B cell (primary cell): ENCODE measurements at regions not wholly inside any gene's neighbourhood (a gene's known extent, or its start where the extent isn't known, plus 50 kb on each side); places are given as distances from the start of the nearest gene placed in this dataset.
"Not testable (repeated sequence)": the region's sequence is repeated elsewhere in the genome, so short reads cannot be mapped to it uniquely, and the experiment has no call there.

Experiments used
- ATAC-seq: fragments of 200-7000 bp; cut with Tn5 transposase; one replicate; pipeline ENCODE4 v1.10.0; 2021; ENCODE audit warnings: low read depth, mild to moderate bottlenecking, moderate number of reproducible peaks, moderate library complexity
- CTCF ChIA-PET: fragments of 350-600 bp; sonication (Branson Sonifier 250); formaldehyde crosslinking; loops from one replicate; lab custom pipeline; 2021; ENCODE audit warnings: antibody characterized with exemption, inconsistent platforms; lab: Charles Lee
- POLR2A ChIA-PET: fragments of 350-600 bp; sonication (Branson Sonifier 250); formaldehyde crosslinking; loops from one replicate; lab custom pipeline; 2021; ENCODE audit warnings: antibody characterized with exemption; lab: Charles Lee
- DNase-seq: peaks from one replicate; pipeline ENCODE4 v3.0.0; 2013
- H2AFZ ChIP-seq: 2 replicates; pipeline ENCODE4 v1.6.1; 2012; ENCODE audit warnings: mild to moderate bottlenecking, low read depth, low read length; ENCODE audit not compliant: insufficient read depth, poor library complexity, severe bottlenecking
- H3K27ac ChIP-seq, 2 donors: 1 replicate in 1 of 2; 2 replicates in 1 of 2; pipeline ENCODE4 v1.5.1; 2012 to 2013; ENCODE audit warnings: low read length in 2 of 2, mild to moderate bottlenecking in 2 of 2, moderate library complexity in 1 of 2
- H3K27me3 ChIP-seq, 4 experiments: fragments of 200-600 bp in 1 of 4; sonication (generic) in 1 of 4; replicated peaks in 1 of 4; 1 replicate in 2 of 4; 2 replicates in 2 of 4; pipeline versions ENCODE4 v1.6.1 to v1.7.0; 2013 to 2016; ENCODE audit warnings: low read length in 3 of 4, mild to moderate bottlenecking in 2 of 4, mixed read lengths in 1 of 4, moderate library complexity in 1 of 4; ENCODE audit not compliant: insufficient read depth in 4 of 4, control insufficient read depth in 3 of 4; ENCODE audit errors: control extremely low read depth in 1 of 4
- H3K36me3 ChIP-seq, 2 experiments: replicated peaks in 1 of 2; 1 replicate in 1 of 2; 2 replicates in 1 of 2; pipeline versions ENCODE4 v1.6.1 to v1.7.1; 2013; ENCODE audit warnings: low read length in 1 of 2; ENCODE audit not compliant: insufficient read depth in 2 of 2, control insufficient read depth in 1 of 2; ENCODE audit errors: control extremely low read depth in 1 of 2, extremely low read depth in 1 of 2
- H3K4me1 ChIP-seq, 2 donors: fragments of 200-600 bp in 1 of 2; sonication (generic) in 1 of 2; 1 replicate in 1 of 2; 2 replicates in 1 of 2; pipeline versions ENCODE4 v1.5.1 to v1.6.1; 2013 to 2017; ENCODE audit warnings: low read length in 2 of 2; ENCODE audit not compliant: control insufficient read depth in 2 of 2, insufficient read depth in 2 of 2
- H3K4me2 ChIP-seq: replicated peaks from 2 replicates; pipeline ENCODE3; 2012; ENCODE audit warnings: mild to moderate bottlenecking, low read depth, low read length; ENCODE audit not compliant: poor library complexity, severe bottlenecking
- H3K4me3 ChIP-seq, 5 experiments: fragments of 200-600 bp in 1 of 5; sonication (generic) in 1 of 5; 1 replicate in 3 of 5; 2 replicates in 2 of 5; pipeline versions ENCODE4 v1.5.1 to v1.7.0; 2011 to 2016; ENCODE audit warnings: low read length in 4 of 5, mild to moderate bottlenecking in 4 of 5, low read depth in 2 of 5, control low read depth in 1 of 5, moderate library complexity in 1 of 5; ENCODE audit not compliant: insufficient read depth in 1 of 5; ENCODE audit errors: control extremely low read depth in 1 of 5, extremely low read depth in 1 of 5
- H3K79me2 ChIP-seq: fragments of 200-600 bp; sonication (generic); one replicate; pipeline ENCODE4 v1.6.0; 2016; ENCODE audit warnings: low read length; ENCODE audit not compliant: control insufficient read depth, insufficient read depth
- H3K9ac ChIP-seq: fragments of 200-600 bp; sonication (generic); 2 replicates; pipeline ENCODE4 v1.6.1; 2017; ENCODE audit warnings: mild to moderate bottlenecking, low read length, moderate library complexity
- H3K9me3 ChIP-seq, 3 donors: one replicate each; pipeline versions ENCODE4 v1.6.1 to v1.7.1; 2013; ENCODE audit warnings: low read length in 2 of 3; ENCODE audit not compliant: control insufficient read depth in 2 of 3, insufficient read depth in 1 of 3; ENCODE audit errors: control extremely low read depth in 1 of 3
- H4K20me1 ChIP-seq: 2 replicates; pipeline ENCODE4 v1.6.0; 2012; ENCODE audit warnings: mild to moderate bottlenecking, low read length; ENCODE audit not compliant: insufficient read depth, control insufficient read depth, poor library complexity, severe bottlenecking
- H3K27ac Mint-ChIP-seq: one replicate; pipeline ENCODE4 v1.8.0; 2021; ENCODE audit warnings: mixed read lengths
- H3K27me3 Mint-ChIP-seq: one replicate; pipeline ENCODE4 v1.8.0; 2021; ENCODE audit warnings: mixed read lengths
- H3K4me1 Mint-ChIP-seq: one replicate; pipeline ENCODE4 v1.8.0; 2021; ENCODE audit warnings: mixed read lengths
- H3K4me3 Mint-ChIP-seq: one replicate; pipeline ENCODE4 v1.8.0; 2021; ENCODE audit warnings: mixed read lengths
- H3K9me3 Mint-ChIP-seq: one replicate; pipeline ENCODE4 v1.8.0; 2022; ENCODE audit warnings: mixed read lengths; ENCODE audit not compliant: insufficient read depth
- CTCF ChIP-seq: fragments of 200-600 bp; IDR thresholded peaks from one replicate; pipeline ENCODE4 v1.8.0; 2022; ENCODE audit warnings: antibody characterized with exemption, mild to moderate bottlenecking
- EZH2 ChIP-seq: IDR thresholded peaks from 2 replicates; pipeline ENCODE4 v1.6.1; 2012; ENCODE audit warnings: borderline replicate concordance, low read depth, mild to moderate bottlenecking, moderate library complexity, low read length; ENCODE audit not compliant: insufficient read depth, poor library complexity, severe bottlenecking
- WGBS: methylation state at CpG from one replicate; pipeline ENCODE4 v1.1.5; 2013; ENCODE audit warnings: missing lambda C conversion rate; ENCODE audit not compliant: insufficient coverage; 5-methylcytosine and 5-hydroxymethylcytosine counted together
- intact Hi-C: fragments of 100-400 bp; cut with micrococcal nuclease; formaldehyde crosslinking; loops from one replicate; pipeline ENCODE4 v1.10.0; 2022

GRCh38 chr10:128191847-128192246, 65.6 kb upstream of the MKI67 start:
- Histone ChIP-seq H3K36me3 (no peaks in the 10 kb centered on the region), H3K4me1 (peaks cover 0 to 3% of the 10 kb centered on the region in 2 donors), H3K27me3 (no peaks in the 10 kb centered on the region), H3K4me3 (no peak overlapping the region), H3K9ac (no peak overlapping the region), H3K79me2 (no peaks in the 10 kb centered on the region), H2AFZ (no peak overlapping the region), H3K4me2 (no peak overlapping the region), H3K27ac (no peak overlapping the region), H3K9me3 (no peaks in the 10 kb centered on the region), H4K20me1 (no peaks in the 10 kb centered on the region)
- H3K27ac Mint-ChIP-seq = no peak overlapping the region
- WGBS = 4% methylated on average over 2 of the region's 5 CpGs
- no peaks in the 10 kb centered on the region for H3K9me3 Mint-ChIP-seq
- no peak for TF ChIP-seq EZH2
- TF ChIP-seq CTCF = no peak
- ATAC-seq (no peak), DNase-seq (no peak)
- H3K4me3 Mint-ChIP-seq = no peak overlapping the region
- ChIA-PET POLR2A (no interaction called here), CTCF (no interaction called here)
- peaks cover 26% of the 10 kb centered on the region for H3K27me3 Mint-ChIP-seq
- intact Hi-C loops = no loop called here
- no peaks in the 10 kb centered on the region for H3K4me1 Mint-ChIP-seq

GRCh38 chr10:128201826-128202225, 75.6 kb upstream of the MKI67 start:
- 100% methylated on average over 1 of the region's 2 CpGs for WGBS
- H3K9me3 Mint-ChIP-seq, H3K79me2 ChIP-seq, H3K27me3 ChIP-seq, H3K27ac ChIP-seq, H3K4me3 ChIP-seq, H2AFZ ChIP-seq, H3K27ac Mint-ChIP-seq, H3K36me3 ChIP-seq, H3K9ac ChIP-seq, H4K20me1 ChIP-seq, H3K9me3 ChIP-seq, H3K4me3 Mint-ChIP-seq, intact Hi-C loops, H3K4me1 ChIP-seq, POLR2A ChIA-PET, DNase-seq, ATAC-seq, H3K4me2 ChIP-seq, H3K4me1 Mint-ChIP-seq: not testable (repeated sequence)
- peaks cover 29% of the 10 kb centered on the region for H3K27me3 Mint-ChIP-seq
- CTCF ChIA-PET = interaction anchor here (0.6 kb wide), 1 partner anchor 1659 kb away, joined by 3 read pairs; no protein-coding TSS in a partner anchor
